ENCODE measurements at regions not wholly inside any gene's neighbourhood (a gene's known extent, or its start where the extent isn't known, plus 50 kb on each side); places are given as distances from the start of the nearest gene placed in this dataset.

- TF ChIP-seq RBAK (CRISPR knock-in tag; IDR thresholded peaks at IDR 0.05) (no peak), PTBP1 (IDR thresholded peaks at IDR 0.05; ENCODE audit: low read depth, low read length, poor library complexity, severe bottlenecking) (no peak), MXI1 (IDR thresholded peaks at IDR 0.05; ENCODE audit: borderline replicate concordance, low read depth, low read length) (no peak), ELF4 (CRISPR knock-in tag; IDR thresholded peaks at IDR 0.05; ENCODE audit: borderline replicate concordance) (no peak), TCF7 (IDR thresholded peaks at IDR 0.05; ENCODE audit: low read depth) (no peak), TOE1 (CRISPR knock-in tag; IDR thresholded peaks at IDR 0.05) (no peak), KDM5A (IDR thresholded peaks at IDR 0.05; ENCODE audit: borderline replicate concordance, low read length) (no peak), HMG20A (CRISPR knock-in tag; IDR thresholded peaks at IDR 0.05; ENCODE audit: borderline replicate concordance) (no peak), ZNF513 (CRISPR knock-in tag; conservative IDR thresholded peaks at IDR 0.05) (no peak), EZH2 (conservative IDR thresholded peaks at IDR 0.05; ENCODE audit: low read depth, low read length) (no peak), ATRX (CRISPR knock-in tag; IDR thresholded peaks at IDR 0.05; ENCODE audit: borderline replicate concordance) (no peak), ADNP (CRISPR knock-in tag; IDR thresholded peaks at IDR 0.05) (no peak), ZNF746 (CRISPR knock-in tag; IDR thresholded peaks at IDR 0.05) (no peak)
Measured at GRCh38 chr22:47811971-47812370, 1049.5 kb downstream of the TBC1D22A start.

Measured in HepG2 (cell line).